Endothelial cell of umbilical vein (primary cell): ENCODE measurements at regions not wholly inside any gene's neighbourhood (a gene's known extent, or its start where the extent isn't known, plus 50 kb on each side); places are given as distances from the start of the nearest gene placed in this dataset.

ENCODE experiments used
- EZH2 ChIP-seq: IDR thresholded peaks from 2 replicates; pipeline ENCODE4 v1.6.1; 2012; ENCODE audit warnings: borderline replicate concordance, low read depth, mild to moderate bottlenecking, moderate library complexity, low read length, inconsistent platforms; ENCODE audit not compliant: severe bottlenecking
- POLR2A ChIP-seq: IDR thresholded peaks from 2 replicates; pipeline ENCODE4 v1.6.1; 2012; ENCODE audit warnings: low read depth, mild to moderate bottlenecking, control low read depth, low read length
- POLR2AphosphoS5 ChIP-seq: IDR thresholded peaks from 2 replicates; pipeline ENCODE4 v1.6.1; 2012; ENCODE audit warnings: low read depth, mild to moderate bottlenecking, control low read depth, low read length, moderate library complexity; ENCODE audit not compliant: insufficient read depth
- TF ChIP-seq, protein P1 (sequence below), 2 donors: IDR thresholded peaks; 1 replicate in 1 of 2; 2 replicates in 1 of 2; pipeline ENCODE4 v1.5.1; 2011; ENCODE audit warnings: low read length in 2 of 2, mild to moderate bottlenecking in 2 of 2, moderate library complexity in 2 of 2, control low read depth in 1 of 2, inconsistent platforms in 1 of 2, low read depth in 1 of 2; ENCODE audit not compliant: insufficient read depth in 1 of 2; ENCODE audit errors: extremely low read depth in 1 of 2

DNA sequence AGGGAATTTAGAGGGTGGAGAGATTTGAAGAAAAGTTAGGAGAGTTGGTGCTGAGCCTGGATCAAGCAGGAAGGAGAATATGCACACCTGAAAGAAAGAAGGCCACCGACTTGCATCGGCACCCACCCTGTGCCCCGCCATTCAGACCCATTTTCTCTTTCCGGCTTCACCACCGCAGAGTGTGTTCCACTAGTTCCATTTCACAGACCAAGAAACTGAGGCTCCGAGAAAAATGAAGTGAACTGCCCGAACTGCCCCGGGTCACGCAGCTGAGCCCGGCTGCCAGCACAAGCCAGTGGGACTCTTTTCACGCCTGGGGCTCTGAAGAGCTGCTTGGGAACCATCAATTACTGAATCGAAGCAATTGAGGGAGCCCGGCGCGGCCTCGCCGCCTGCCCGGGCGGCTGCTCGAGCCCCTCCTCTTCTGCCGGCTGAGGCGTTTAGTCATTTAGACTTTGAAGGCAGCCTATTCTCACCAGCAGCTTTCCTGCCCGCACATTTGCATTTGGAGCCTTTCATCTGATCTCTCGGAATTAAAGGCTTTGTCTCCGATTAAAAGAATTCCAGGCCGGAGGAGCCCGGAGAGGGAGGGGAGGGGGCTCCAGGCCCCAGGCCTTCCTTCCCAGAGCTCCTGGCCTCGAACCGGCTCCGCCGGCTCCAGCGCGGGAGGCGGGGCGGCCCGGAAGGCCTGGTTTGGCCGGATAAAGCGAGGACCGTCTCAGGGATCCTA, 140.2 kb upstream of the PJA1 start:
- TF ChIP-seq EZH2 (no peak), POLR2A (no peak), POLR2AphosphoS5 (no peak)
- TF ChIP-seq, protein P1, sequence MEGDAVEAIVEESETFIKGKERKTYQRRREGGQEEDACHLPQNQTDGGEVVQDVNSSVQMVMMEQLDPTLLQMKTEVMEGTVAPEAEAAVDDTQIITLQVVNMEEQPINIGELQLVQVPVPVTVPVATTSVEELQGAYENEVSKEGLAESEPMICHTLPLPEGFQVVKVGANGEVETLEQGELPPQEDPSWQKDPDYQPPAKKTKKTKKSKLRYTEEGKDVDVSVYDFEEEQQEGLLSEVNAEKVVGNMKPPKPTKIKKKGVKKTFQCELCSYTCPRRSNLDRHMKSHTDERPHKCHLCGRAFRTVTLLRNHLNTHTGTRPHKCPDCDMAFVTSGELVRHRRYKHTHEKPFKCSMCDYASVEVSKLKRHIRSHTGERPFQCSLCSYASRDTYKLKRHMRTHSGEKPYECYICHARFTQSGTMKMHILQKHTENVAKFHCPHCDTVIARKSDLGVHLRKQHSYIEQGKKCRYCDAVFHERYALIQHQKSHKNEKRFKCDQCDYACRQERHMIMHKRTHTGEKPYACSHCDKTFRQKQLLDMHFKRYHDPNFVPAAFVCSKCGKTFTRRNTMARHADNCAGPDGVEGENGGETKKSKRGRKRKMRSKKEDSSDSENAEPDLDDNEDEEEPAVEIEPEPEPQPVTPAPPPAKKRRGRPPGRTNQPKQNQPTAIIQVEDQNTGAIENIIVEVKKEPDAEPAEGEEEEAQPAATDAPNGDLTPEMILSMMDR (IDR thresholded peaks at IDR 0.05; ENCODE audit: extremely low read depth in 1 of 2, insufficient read depth in 1 of 2, low read depth in 1 of 2, low read length in 2 of 2) = no peak
